ENCODE measurements at regions not wholly inside any gene's neighbourhood (a gene's known extent, or its start where the extent isn't known, plus 50 kb on each side); places are given as distances from the start of the nearest gene placed in this dataset.

- Histone ChIP-seq H3K9me3 (no peaks in the 10 kb centered on the region), H3K36me3 (no peaks in the 10 kb centered on the region), H3K27me3 (no peaks in the 10 kb centered on the region), H3K4me1 (no peaks in the 10 kb centered on the region), H3K4me3 (no peak overlapping the region), H3K27ac (no peak overlapping the region)
- DNase-seq (ENCODE audit: low spot score in 2 of 2), result no peak
- intact Hi-C loops (cut with DNase I; ENCODE audit: low total_unique reads), result no loop called here
- TF ChIP-seq, protein P1, sequence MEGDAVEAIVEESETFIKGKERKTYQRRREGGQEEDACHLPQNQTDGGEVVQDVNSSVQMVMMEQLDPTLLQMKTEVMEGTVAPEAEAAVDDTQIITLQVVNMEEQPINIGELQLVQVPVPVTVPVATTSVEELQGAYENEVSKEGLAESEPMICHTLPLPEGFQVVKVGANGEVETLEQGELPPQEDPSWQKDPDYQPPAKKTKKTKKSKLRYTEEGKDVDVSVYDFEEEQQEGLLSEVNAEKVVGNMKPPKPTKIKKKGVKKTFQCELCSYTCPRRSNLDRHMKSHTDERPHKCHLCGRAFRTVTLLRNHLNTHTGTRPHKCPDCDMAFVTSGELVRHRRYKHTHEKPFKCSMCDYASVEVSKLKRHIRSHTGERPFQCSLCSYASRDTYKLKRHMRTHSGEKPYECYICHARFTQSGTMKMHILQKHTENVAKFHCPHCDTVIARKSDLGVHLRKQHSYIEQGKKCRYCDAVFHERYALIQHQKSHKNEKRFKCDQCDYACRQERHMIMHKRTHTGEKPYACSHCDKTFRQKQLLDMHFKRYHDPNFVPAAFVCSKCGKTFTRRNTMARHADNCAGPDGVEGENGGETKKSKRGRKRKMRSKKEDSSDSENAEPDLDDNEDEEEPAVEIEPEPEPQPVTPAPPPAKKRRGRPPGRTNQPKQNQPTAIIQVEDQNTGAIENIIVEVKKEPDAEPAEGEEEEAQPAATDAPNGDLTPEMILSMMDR (IDR thresholded peaks at IDR 0.05), result no peak
- TF ChIP-seq POLR2AphosphoS5 (IDR thresholded peaks at IDR 0.05) (no peak), POLR2A (IDR thresholded peaks at IDR 0.05) (no peak)
Observed at GRCh38 chr5:155905364-155905763, 421.6 kb upstream of the SGCD start.

- H3K4me1 ChIP-seq, result no peaks in the 10 kb centered on the region
- no peaks in the 10 kb centered on the region for H3K36me3 ChIP-seq
- H3K4me3 ChIP-seq, result no peak overlapping the region
- no peak for TF ChIP-seq POLR2A (IDR thresholded peaks at IDR 0.05)
- TF ChIP-seq, protein P1 (IDR thresholded peaks at IDR 0.05), result no peak
- no peak for TF ChIP-seq POLR2AphosphoS5 (IDR thresholded peaks at IDR 0.05)
- no peak overlapping the region for H3K27ac ChIP-seq
- DNase-seq (ENCODE audit: low spot score in 2 of 2), result no peak
- intact Hi-C loops (cut with DNase I; ENCODE audit: low total_unique reads), result no loop called here
- H3K9me3 ChIP-seq, result no peaks in the 10 kb centered on the region
- no peaks in the 10 kb centered on the region for H3K27me3 ChIP-seq
Observed at GRCh38 chr5:155906046-155906445, 420.9 kb upstream of the SGCD start.

GRCh38 chr5:155908543-155908942 lies 418.4 kb upstream of the SGCD start:
- Histone ChIP-seq H3K27ac (no peak overlapping the region), H3K4me1 (no peaks in the 10 kb centered on the region), H3K27me3 (no peaks in the 10 kb centered on the region), H3K4me3 (no peak overlapping the region), H3K36me3 (no peaks in the 10 kb centered on the region), H3K9me3 (no peaks in the 10 kb centered on the region)
- intact Hi-C loops (cut with DNase I; ENCODE audit: low total_unique reads), result no loop called here
- TF ChIP-seq POLR2A (IDR thresholded peaks at IDR 0.05), result no peak
- no peak for TF ChIP-seq POLR2AphosphoS5 (IDR thresholded peaks at IDR 0.05)
- TF ChIP-seq, protein P1 (IDR thresholded peaks at IDR 0.05), result no peak
- DNase-seq (ENCODE audit: low spot score in 2 of 2), result no peak

DNA sequence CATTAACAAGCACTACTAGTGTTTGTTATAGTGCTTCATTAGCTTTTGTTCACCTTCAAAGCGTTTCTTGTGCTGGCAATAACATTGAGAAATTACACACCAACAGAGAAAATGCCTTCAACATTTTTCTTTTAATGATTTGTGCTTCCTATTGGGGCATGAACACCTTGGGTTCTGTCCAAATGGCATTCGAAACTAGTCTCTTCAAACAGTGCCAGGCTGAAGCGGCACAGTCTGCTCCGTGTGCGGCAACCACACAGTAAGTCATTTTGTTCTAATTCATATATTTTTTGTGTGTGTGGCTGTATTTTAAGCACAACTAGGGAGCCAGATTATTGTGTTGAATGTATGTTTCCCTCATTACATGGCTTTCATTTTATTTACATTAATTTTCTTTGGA lies 414.7 kb upstream of the SGCD start:
- H3K27ac ChIP-seq, result no peak overlapping the region
- intact Hi-C loops (cut with DNase I; ENCODE audit: low total_unique reads), result no loop called here
- no peaks in the 10 kb centered on the region for H3K27me3 ChIP-seq
- no peaks in the 10 kb centered on the region for H3K9me3 ChIP-seq
- TF ChIP-seq POLR2A (IDR thresholded peaks at IDR 0.05) (no peak), POLR2AphosphoS5 (IDR thresholded peaks at IDR 0.05) (no peak)
- TF ChIP-seq, protein P1 (IDR thresholded peaks at IDR 0.05), result no peak
- H3K36me3 ChIP-seq, result no peaks in the 10 kb centered on the region
- no peak overlapping the region for H3K4me3 ChIP-seq
- DNase-seq (ENCODE audit: low spot score in 2 of 2), result no peak
- H3K4me1 ChIP-seq, result no peaks in the 10 kb centered on the region

- no peaks in the 10 kb centered on the region for H3K4me1 ChIP-seq
- no peaks in the 10 kb centered on the region for H3K36me3 ChIP-seq
- H3K4me3 ChIP-seq, result no peak overlapping the region
- no peaks in the 10 kb centered on the region for H3K27me3 ChIP-seq
- intact Hi-C loops (cut with DNase I; ENCODE audit: low total_unique reads), result no loop called here
- no peak for DNase-seq (ENCODE audit: low spot score in 2 of 2)
- no peak for TF ChIP-seq POLR2A (IDR thresholded peaks at IDR 0.05)
- TF ChIP-seq, protein P1 (IDR thresholded peaks at IDR 0.05), result no peak
- TF ChIP-seq POLR2AphosphoS5 (IDR thresholded peaks at IDR 0.05), result no peak
- no peaks in the 10 kb centered on the region for H3K9me3 ChIP-seq
- no peak overlapping the region for H3K27ac ChIP-seq
Observed at GRCh38 chr5:155914766-155915165, 412.2 kb upstream of the SGCD start.
